ENCODE measurements at regions not wholly inside any gene's neighbourhood (a gene's known extent, or its start where the extent isn't known, plus 50 kb on each side); places are given as distances from the start of the nearest gene placed in this dataset.
"Not testable (repeated sequence)": the region's sequence is repeated elsewhere in the genome, so short reads cannot be mapped to it uniquely, and the experiment has no call there.

DNA sequence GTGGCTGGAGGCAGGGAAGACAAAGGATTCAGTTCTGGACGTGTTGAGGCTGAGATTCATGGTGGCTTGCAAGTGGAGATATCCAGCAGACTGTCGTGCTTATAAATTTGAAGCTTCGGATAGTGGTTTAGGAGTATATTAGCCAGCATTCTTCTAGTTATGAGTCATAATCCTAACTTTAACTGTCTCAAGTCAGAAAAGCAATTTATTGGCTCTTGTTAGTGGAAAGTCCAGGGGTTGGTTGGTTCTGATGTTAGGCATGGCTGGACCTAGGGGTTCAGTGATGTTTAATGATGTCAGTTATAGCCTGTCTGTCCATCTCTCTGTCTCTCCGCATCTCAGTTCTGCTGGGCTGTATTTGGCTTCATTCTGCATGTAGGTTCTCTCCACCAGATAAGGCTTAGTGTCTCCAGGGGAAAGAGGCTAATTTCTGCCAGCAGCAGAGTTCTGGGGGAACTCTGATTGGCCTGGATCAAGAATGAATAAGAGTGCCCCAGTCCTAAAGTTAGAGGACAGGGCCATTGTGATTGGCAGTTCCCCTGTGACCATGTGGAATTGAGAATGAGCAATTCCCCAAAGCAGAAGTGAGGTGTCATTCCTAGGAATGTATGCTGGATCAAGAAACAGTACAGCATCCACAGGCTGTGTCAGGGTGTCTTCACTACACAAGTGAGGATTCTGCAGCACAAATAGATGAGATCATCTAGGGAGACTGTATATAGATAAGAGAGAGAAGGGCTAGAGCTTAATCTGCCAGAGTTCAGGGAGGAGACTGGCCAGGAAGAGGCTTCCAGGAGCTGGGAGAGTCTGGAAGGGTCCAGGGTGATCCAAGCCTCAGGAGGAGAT lies 72.9 kb upstream of the SHB start:
- no peak overlapping the region for H3K4me3 Mint-ChIP-seq
- DNase-seq (ENCODE audit: low spot score in 2 of 2) (no peak), ATAC-seq (no peak)
- H3K4me1 Mint-ChIP-seq = no peaks in the 10 kb centered on the region
- no peak overlapping the region for H3K27ac Mint-ChIP-seq
- no peaks in the 10 kb centered on the region for H3K36me3 Mint-ChIP-seq
- H3K9me3 Mint-ChIP-seq = no peaks in the 10 kb centered on the region

DNA sequence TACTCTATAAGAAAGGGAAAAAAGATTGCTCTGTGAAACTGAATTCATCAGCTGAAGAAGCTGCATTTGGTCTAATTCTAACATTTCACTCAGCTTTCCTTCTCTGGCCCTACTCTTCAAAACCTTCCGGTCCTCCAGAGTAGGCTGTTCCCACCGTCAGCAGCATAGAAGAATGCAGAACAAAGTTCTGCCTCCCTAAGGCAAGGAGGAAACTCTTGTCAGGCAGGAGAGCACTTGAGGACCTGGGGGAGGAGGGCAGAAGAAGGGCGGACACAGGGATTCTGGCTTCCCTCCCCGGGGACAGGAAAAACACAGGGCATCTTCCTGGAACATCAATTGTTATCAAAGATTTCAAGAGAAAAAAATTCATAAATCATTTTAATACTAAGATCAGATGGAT lies 69.2 kb upstream of the SHB start:
- no peaks in the 10 kb centered on the region for H3K4me1 Mint-ChIP-seq
- no peaks in the 10 kb centered on the region for H3K9me3 Mint-ChIP-seq
- H3K27ac Mint-ChIP-seq = no peak overlapping the region
- no peaks in the 10 kb centered on the region for H3K36me3 Mint-ChIP-seq
- no peak for ATAC-seq
- no peak for DNase-seq (ENCODE audit: low spot score in 2 of 2)
- no peak overlapping the region for H3K4me3 Mint-ChIP-seq

GRCh38 chr9:38137342-38137741 lies 68.3 kb upstream of the SHB start:
- no peaks in the 10 kb centered on the region for H3K9me3 Mint-ChIP-seq
- DNase-seq (ENCODE audit: low spot score in 2 of 2) = no peak
- no peaks in the 10 kb centered on the region for H3K4me1 Mint-ChIP-seq
- ATAC-seq = no peak
- no peak overlapping the region for H3K27ac Mint-ChIP-seq
- H3K4me3 Mint-ChIP-seq = no peak overlapping the region
- H3K36me3 Mint-ChIP-seq = no peaks in the 10 kb centered on the region

- no peaks in the 10 kb centered on the region for H3K36me3 Mint-ChIP-seq
- H3K4me3 Mint-ChIP-seq = no peak overlapping the region
- no peaks in the 10 kb centered on the region for H3K9me3 Mint-ChIP-seq
- DNase-seq (ENCODE audit: low spot score in 2 of 2) = no peak
- no peak for ATAC-seq
- H3K27ac Mint-ChIP-seq = no peak overlapping the region
- no peaks in the 10 kb centered on the region for H3K4me1 Mint-ChIP-seq
These were observed 67.4 kb upstream of the SHB start for GRCh38 chr9:38136386-38136785.

- ATAC-seq (no peak), DNase-seq (ENCODE audit: low spot score in 2 of 2) (no peak)
- Mint-ChIP-seq H3K36me3 (no peaks in the 10 kb centered on the region), H3K4me1 (no peaks in the 10 kb centered on the region), H3K4me3 (no peak overlapping the region), H3K27ac (no peak overlapping the region), H3K9me3 (no peaks in the 10 kb centered on the region)
These were observed 65.7 kb upstream of the SHB start for GRCh38 chr9:38134611-38135237.

DNA sequence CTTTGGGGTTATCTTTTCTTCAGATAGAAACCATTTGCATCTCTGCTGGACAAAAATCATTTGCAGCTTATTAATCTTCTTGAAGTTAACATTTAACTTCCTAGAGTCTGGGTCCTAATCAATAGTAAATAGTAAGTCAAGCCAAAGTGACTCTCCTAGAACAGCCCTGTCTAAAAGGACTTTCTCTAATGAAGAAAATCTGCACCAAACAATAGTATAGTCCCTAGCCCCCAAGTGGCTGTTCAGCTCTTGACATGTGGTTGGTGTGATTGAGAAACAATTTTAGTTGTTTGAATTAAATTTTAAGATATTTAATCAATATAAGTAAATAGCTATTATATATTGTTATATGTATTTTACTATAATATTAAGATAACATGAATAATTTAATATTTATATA lies 64.6 kb upstream of the SHB start:
- no peaks in the 10 kb centered on the region for H3K9me3 Mint-ChIP-seq
- no peaks in the 10 kb centered on the region for H3K36me3 Mint-ChIP-seq
- H3K27ac Mint-ChIP-seq = no peak overlapping the region
- H3K4me3 Mint-ChIP-seq = no peak overlapping the region
- no peaks in the 10 kb centered on the region for H3K4me1 Mint-ChIP-seq
- ATAC-seq (no peak), DNase-seq (ENCODE audit: low spot score in 2 of 2) (no peak)

DNA sequence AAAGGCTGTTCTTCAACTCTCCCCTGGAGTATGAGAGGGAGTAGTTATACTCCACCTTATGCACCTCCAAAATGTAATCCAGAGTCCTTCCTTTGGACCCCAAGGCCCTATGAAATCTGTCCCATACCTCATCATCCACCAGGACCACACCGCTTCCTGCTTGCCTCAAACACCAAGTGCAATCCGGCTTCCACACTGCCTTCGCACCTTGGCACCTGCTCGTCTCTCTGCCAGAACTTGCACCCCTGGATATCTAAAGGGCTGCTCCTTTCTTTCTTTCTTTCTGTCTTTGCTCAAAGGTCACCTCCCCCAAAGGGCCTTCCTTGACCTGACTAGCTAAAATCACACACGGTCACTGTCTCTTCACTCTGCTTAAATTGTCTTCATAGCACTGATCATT lies 63.9 kb upstream of the SHB start:
- DNase-seq (ENCODE audit: low spot score in 2 of 2) (no peak), ATAC-seq (no peak)
- Mint-ChIP-seq H3K4me1 (no peaks in the 10 kb centered on the region), H3K27ac (no peak overlapping the region), H3K36me3 (no peaks in the 10 kb centered on the region), H3K4me3 (no peak overlapping the region), H3K9me3 (no peaks in the 10 kb centered on the region)

DNA sequence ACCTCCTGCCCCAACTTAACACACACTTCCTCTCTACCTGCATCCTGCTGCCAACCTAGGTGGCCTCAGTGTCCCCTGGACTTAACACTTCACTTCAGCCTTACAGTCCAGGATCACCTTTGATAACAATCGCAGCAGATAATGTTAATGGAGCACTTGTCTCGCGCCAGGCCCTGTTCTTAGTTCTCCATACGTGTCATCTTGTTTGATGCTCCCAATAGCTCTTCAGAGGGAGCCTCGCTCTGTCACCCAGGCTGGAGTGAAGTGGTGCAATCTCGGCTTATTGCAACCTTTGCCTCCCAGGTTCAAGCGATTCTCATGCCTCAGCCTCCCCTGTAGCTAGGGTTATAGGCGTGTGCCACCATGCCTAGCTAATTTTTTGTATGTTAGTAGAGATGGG lies 62.7 kb upstream of the SHB start:
- Mint-ChIP-seq H3K4me3 (no peak overlapping the region), H3K9me3 (no peaks in the 10 kb centered on the region), H3K36me3 (no peaks in the 10 kb centered on the region), H3K27ac (no peak overlapping the region), H3K4me1 (no peaks in the 10 kb centered on the region)
- ATAC-seq = no peak
- no peak for DNase-seq (ENCODE audit: low spot score in 2 of 2)

DNA sequence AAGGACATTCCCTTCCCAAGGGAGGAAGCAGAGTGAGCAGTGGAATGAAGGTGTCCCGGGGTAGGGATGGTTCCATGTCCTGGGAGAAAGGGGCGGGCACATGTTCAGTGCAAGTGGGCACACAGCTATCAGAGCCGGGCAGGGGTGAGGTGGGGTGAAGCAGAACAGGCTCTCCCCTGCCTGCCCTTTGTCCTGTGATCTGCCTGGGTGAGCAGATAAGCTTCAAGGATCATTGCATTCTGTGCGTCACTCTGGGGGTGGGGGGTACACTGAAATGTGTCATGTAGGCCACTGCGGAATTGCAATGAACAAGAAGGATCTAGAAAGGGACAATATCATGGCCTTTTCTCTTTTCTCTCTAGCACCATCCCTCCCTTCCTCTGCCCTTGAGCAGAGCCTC lies 61.7 kb upstream of the SHB start:
- Mint-ChIP-seq H3K4me3 (no peak overlapping the region), H3K9me3 (no peaks in the 10 kb centered on the region), H3K36me3 (no peaks in the 10 kb centered on the region), H3K4me1 (no peaks in the 10 kb centered on the region), H3K27ac (no peak overlapping the region)
- ATAC-seq (no peak), DNase-seq (ENCODE audit: low spot score in 2 of 2) (no peak)

GRCh38 chr9:38129366-38129765 lies 60.3 kb upstream of the SHB start:
- Mint-ChIP-seq H3K4me3 (no peak overlapping the region), H3K4me1 (no peaks in the 10 kb centered on the region), H3K27ac (no peak overlapping the region), H3K9me3 (no peaks in the 10 kb centered on the region), H3K36me3 (no peaks in the 10 kb centered on the region)
- DNase-seq (ENCODE audit: low spot score in 2 of 2) (no peak), ATAC-seq (no peak)

GRCh38 chr9:38128752-38129270 lies 59.8 kb upstream of the SHB start:
- Mint-ChIP-seq H3K36me3 (no peaks in the 10 kb centered on the region), H3K4me3 (no peak overlapping the region), H3K4me1 (no peaks in the 10 kb centered on the region), H3K27ac (no peak overlapping the region), H3K9me3 (no peaks in the 10 kb centered on the region)
- no peak for DNase-seq (ENCODE audit: low spot score in 2 of 2)
- ATAC-seq = peak; percentile 6

GRCh38 chr9:38127271-38127839 lies 58.3 kb upstream of the SHB start:
- no peaks in the 10 kb centered on the region for H3K4me1 Mint-ChIP-seq
- H3K36me3 Mint-ChIP-seq = no peaks in the 10 kb centered on the region
- H3K9me3 Mint-ChIP-seq = no peaks in the 10 kb centered on the region
- H3K4me3 Mint-ChIP-seq = no peak overlapping the region
- ATAC-seq (peak; percentile 31), DNase-seq (ENCODE audit: low spot score in 2 of 2) (no peak)
- H3K27ac Mint-ChIP-seq = no peak overlapping the region

DNA sequence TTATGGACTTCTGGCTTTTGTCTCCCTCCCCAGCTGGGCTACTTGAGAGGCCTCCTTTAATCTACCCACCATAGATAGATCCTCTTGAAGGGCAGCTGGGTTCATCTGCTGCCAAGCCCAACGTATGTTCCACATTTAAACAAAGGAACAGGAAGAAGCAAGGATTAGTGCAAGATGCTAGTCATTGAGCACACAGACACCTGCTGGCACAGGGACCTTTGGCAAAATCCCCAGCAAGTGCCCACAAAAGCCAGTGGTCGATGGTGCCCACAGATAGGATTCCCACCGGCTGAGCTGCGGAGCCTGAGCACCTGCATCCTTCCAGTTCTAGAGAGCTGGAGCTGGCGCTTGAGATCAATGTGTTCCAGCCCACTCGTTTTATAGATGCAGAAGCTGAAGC lies 57.7 kb upstream of the SHB start:
- H3K9me3 Mint-ChIP-seq = no peaks in the 10 kb centered on the region
- DNase-seq (ENCODE audit: low spot score in 2 of 2) (no peak), ATAC-seq (no peak)
- H3K27ac Mint-ChIP-seq = no peak overlapping the region
- no peaks in the 10 kb centered on the region for H3K4me1 Mint-ChIP-seq
- H3K4me3 Mint-ChIP-seq = no peak overlapping the region
- no peaks in the 10 kb centered on the region for H3K36me3 Mint-ChIP-seq

DNA sequence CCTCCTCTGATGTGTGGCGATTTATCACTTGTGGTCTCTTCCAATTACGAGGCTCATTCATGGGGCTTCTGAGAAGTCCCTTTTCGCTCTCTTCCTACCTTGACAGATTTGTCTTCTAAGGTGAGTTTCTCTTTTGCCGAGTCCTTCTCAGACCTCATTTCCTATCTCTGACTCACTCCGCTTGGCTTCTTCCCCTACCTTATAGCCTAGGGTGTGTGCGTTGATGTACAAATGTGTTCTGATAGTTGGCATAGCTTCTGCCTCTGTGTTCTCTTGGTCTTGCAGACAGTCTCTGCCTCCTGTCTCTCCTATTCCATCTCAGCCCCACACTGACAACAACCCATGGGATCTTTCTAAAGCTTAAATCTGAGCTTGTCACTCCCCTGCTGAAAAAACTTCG lies 56.9 kb upstream of the SHB start:
- ATAC-seq = no peak

GRCh38 chr9:38123359-38123758 lies 54.3 kb upstream of the SHB start:
- ATAC-seq; H3K36me3 Mint-ChIP-seq; H3K4me3 Mint-ChIP-seq; H3K27ac Mint-ChIP-seq; H3K9me3 Mint-ChIP-seq; DNase-seq (ENCODE audit: low spot score in 2 of 2); H3K4me1 Mint-ChIP-seq: not testable (repeated sequence)

More for the DNA sequence above, 56.9 kb upstream of the SHB start:
- H3K4me1 Mint-ChIP-seq = no peaks in the 10 kb centered on the region
- H3K9me3 Mint-ChIP-seq = no peaks in the 10 kb centered on the region
- DNase-seq (ENCODE audit: low spot score in 2 of 2) = no peak
- H3K27ac Mint-ChIP-seq = no peak overlapping the region
- H3K4me3 Mint-ChIP-seq = no peak overlapping the region
- no peaks in the 10 kb centered on the region for H3K36me3 Mint-ChIP-seq

DNA sequence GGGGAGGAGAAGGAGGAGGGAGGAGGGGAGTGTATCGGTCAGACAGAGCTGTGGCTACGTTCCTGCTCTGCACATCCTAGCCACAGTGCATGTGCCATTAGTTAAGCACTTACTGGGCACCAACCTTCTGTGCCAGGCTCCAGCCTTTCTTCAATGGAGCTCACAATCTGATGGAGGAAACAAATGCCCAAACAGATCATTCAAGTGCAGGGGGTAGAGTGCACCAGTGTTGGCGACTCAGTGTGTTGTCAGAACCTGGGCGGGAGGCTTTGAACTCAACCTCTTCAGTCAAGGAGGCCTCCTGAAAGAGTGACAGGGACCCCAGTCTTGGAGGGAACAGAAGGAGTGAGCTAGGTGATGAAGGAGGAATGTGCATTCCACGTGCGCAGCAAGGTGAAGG lies 51.9 kb upstream of the SHB start:
- H3K4me1 Mint-ChIP-seq = no peaks in the 10 kb centered on the region
- H3K9me3 Mint-ChIP-seq = no peaks in the 10 kb centered on the region
- ATAC-seq (no peak), DNase-seq (ENCODE audit: low spot score in 2 of 2) (no peak)
- H3K27ac Mint-ChIP-seq = no peak overlapping the region
- H3K4me3 Mint-ChIP-seq = no peak overlapping the region
- no peaks in the 10 kb centered on the region for H3K36me3 Mint-ChIP-seq

Data from stimulated activated effector memory CD8-positive, alpha-beta T cell treated with anti-CD3 and anti-CD28 coated beads, Interleukin-12 subunit alpha, Interleukin-12 subunit beta, amount 100 ng/mL, for 72 hours (primary cell).